Renal cortex interstitium (tissue), 11 donors: ENCODE measurements at regions not wholly inside any gene's neighbourhood (a gene's known extent, or its start where the extent isn't known, plus 50 kb on each side); places are given as distances from the start of the nearest gene placed in this dataset.
"Not testable (repeated sequence)": the region's sequence is repeated elsewhere in the genome, so short reads cannot be mapped to it uniquely, and the experiment has no call there.

Experiments used
- DNase-seq, 11 donors: peaks; one replicate each; pipeline ENCODE4 v3.0.0-alpha.2; 2013; ENCODE audit warnings: low read depth in 9 of 11, low spot score in 4 of 11; ENCODE audit errors: extremely low read depth in 1 of 11

DNA sequence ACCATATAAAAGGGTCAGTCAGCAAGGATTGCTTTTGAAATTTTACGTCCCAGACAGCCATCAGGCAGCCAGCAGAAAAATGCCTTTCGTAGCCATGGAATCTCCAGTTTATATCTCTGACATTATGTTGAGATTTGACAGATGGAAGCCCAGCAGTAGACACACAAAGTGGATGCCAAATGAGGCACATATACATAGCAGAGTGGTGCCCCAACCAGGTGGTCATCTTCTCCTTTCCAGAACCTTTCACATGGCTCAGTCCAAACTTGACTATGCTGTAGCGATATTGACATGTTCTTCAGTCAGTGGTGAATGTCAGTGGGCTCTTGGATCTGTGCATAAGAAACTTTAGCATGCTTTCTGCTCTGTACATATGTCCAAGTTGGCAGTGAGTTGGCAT, 123.3 kb upstream of the GBE1 start:
- DNase-seq = no peak

- no peak for DNase-seq
Measured at GRCh38 chr3:81876826-81877225, 115.4 kb upstream of the GBE1 start.

- no peak for DNase-seq
Measured at GRCh38 chr3:81874738-81875137, 113.3 kb upstream of the GBE1 start.

DNA sequence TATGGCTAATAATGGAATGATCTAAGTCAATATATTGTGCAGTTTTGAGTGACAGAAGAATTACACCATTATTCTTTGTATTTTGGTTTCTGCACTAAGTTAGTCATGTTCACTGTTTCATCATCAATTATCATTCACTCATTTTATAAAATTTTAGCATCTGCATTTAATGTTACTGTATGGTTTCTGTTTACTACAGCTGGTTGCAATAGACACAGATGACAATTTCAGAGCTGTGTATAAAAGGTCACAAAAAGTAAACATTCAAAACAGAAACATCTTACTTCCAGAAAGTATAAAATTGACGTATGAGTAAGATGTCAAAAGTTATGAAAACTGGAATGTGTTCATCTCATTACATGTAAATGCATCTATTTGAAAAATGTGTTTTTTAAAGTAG, 111.1 kb upstream of the GBE1 start:
- no peak for DNase-seq

DNA sequence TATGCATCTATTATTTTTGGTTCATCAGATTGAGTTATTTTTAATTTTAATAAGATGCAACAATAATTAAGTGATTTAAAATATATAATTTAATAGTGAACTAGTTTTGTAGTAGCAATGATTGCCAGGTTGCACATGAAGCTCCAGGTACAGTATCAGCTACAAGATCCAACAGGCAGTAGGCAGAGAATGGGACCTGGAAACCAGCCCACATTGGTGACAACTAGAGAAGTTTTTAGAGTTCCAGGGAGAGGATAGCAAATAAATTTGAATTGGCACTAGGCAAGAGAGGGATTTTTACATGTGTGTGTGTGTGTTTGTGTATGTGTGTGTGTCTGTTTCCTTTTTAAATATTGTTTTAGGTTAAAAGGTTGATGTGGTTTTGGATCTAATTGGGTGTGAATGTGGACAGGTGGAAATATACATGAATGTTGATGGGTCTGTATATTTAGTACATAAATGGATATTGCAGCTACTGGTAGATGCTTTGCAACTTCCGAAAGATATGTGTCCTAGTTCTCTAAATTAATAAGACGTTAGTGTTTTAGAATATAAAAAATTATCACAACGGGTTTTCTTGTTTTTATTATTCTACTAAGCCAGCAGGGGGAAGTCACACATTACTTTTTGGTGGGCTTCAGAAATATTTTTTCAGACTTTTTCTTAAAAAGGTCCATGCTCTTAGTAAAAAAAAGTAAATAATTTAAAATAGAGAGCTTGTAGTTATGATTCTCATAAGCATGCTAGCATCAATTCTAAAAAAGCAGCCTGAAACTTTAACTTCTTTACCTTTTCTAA, 110.1 kb upstream of the GBE1 start:
- DNase-seq = no peak

GRCh38 chr3:81869382-81869781, 107.9 kb upstream of the GBE1 start:
- DNase-seq = no peak

GRCh38 chr3:81868597-81868996, 107.2 kb upstream of the GBE1 start:
- DNase-seq = no peak

GRCh38 chr3:81867875-81868274, 106.4 kb upstream of the GBE1 start:
- no peak for DNase-seq

DNA sequence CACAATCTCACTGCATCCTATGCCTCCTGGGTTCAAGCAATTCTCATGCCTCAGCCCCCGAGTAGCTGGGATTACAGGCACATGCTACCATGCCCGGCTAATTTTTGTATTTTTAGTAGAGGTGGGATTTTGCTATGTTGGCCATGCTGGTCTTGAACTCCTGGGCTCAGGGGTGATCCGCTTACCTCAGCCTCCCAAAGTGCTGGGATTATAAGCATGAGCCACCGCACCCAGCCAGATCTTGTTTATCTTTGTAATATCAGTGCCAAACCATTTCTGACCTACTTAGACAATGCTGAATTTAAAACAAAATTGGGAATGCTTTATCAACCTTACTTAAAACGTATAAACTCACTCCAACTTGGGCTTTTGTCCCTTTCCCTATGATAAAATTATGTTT, 103.7 kb upstream of the GBE1 start:
- not testable (repeated sequence) for DNase-seq

- no peak for DNase-seq
Measured at GRCh38 chr3:81864272-81864671, 102.8 kb upstream of the GBE1 start.

DNA sequence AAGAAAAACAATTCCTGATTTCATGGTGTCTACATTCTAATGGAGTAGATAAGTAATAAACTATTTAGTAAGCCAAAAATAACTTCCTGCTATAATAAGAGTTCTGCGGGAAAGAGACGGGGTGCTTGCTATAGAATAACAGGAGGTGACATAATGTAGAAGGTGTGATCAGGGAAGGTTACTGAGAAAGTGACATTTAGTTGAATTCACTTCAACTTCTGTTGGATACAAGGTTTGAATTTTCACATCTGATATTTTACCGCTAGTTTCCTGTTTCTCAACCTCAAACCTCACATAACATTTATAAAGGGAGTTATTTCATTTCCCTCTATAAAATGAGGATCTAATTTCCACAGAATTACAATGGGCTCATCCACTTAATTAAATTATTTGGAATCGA, 102.3 kb upstream of the GBE1 start:
- DNase-seq = no peak

GRCh38 chr3:81861593-81861992, 100.1 kb upstream of the GBE1 start:
- DNase-seq = no peak

- DNase-seq = no peak
Measured at GRCh38 chr3:81859524-81859923, 98.1 kb upstream of the GBE1 start.

DNA sequence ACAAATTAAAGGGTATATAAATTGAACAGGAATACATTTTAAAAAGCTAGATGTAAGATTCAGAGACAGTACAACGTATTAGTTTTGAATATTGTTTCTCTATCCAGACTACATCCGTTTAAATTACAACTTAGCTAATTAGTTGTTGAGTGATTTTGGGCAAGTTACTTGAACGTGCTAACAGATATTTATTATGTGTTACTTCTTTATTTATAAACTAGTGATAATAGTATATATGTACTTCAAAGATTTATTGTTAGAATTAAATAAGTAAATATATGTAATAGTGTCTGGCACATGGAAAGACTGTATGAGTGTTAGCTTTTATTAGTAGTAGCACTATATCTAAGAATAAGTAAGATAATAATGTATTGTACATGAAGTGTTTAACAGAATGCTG, 92.0 kb upstream of the GBE1 start:
- no peak for DNase-seq

DNA sequence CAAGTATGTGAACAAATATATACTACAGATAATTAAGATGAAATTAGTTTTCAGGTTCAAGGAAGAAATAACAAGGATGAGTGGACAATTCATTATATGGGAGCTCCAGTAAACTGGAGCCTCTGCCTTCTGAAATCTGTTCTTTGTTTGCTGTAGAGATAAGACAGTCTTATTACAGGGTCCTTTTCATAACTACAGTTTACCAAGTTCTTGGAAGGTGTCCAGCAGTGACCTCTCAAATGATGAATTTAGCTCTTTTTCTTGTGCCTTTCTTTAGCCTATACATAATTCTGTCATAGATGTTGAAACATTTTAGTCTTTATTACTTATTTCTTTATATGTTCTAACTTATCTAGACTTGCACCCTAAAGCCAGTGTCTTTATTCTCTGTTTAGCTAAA, 89.7 kb upstream of the GBE1 start:
- DNase-seq = no peak

GRCh38 chr3:81846988-81847387, 85.5 kb upstream of the GBE1 start:
- no peak for DNase-seq

DNA sequence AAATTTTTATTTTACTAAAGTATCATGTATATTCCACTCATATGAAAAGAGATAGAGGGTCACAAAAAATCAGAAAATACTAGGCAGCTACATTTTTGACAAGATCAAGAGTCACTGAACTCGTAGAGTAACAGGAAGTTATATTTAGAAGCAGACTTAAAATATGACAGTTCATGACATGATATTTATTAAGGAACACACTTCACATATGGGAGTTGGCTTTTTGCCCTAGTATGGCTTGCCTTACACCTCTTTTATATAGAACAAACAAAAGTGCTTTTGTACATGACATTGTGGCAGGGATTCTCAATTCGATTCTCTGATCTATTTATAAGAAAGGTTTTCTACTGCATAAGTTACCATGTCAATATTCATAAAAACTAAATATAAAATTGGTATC, 80.1 kb upstream of the GBE1 start:
- no peak for DNase-seq

- no peak for DNase-seq
Measured at GRCh38 chr3:81839504-81840094, 78.2 kb upstream of the GBE1 start.

- no peak for DNase-seq
Measured at GRCh38 chr3:81838457-81838856, 77.0 kb upstream of the GBE1 start.

DNA sequence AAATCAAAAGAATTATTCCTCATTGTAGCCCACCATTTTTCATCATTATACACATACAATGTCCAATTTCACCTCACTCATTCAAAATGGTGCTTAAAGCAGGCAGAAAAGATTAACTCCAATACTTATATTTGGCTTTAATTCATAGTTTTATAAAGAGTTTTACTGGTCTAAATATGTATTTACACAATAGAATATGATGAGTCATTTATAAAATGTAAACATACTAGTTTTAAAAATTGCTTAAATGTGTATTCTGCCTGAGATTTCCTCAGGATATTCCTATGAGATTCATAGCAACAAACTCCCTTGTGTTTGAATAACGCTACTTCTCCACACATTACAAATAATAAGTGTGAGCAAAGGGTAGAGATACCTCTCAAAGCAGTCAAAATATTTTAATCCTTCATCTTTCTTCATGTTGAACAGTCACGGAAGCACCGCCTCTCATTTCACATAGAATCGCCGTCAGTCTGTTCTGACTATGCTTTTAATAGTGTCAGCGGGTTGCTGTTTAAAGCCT, 75.7 kb upstream of the GBE1 start:
- no peak for DNase-seq

- DNase-seq = no peak
Measured at GRCh38 chr3:81829937-81830336, 68.5 kb upstream of the GBE1 start.
